HepG2 (cell line): ENCODE measurements at regions not wholly inside any gene's neighbourhood (a gene's known extent, or its start where the extent isn't known, plus 50 kb on each side); places are given as distances from the start of the nearest gene placed in this dataset.
A peak's percentile ranks its signal among the peaks of the same experiment; 100 is the strongest.

Experiments
- ATF6 ChIP-seq: sonication (generic); formaldehyde crosslinking; conservative IDR thresholded peaks from 2 replicates; pipeline ENCODE4 v1.4.0; 2020; ENCODE audit warnings: missing genetic modification reagents
- DDIT3 ChIP-seq: sonication (generic); formaldehyde crosslinking; IDR thresholded peaks from 2 replicates; pipeline ENCODE4 v1.4.0; 2020; ENCODE audit warnings: mild to moderate bottlenecking, missing genetic modification reagents
- ELK4 ChIP-seq: sonication (generic); formaldehyde crosslinking; IDR thresholded peaks from 2 replicates; pipeline ENCODE4 v1.9.0; 2021; ENCODE audit warnings: missing genetic modification reagents, borderline replicate concordance
- ETV6 ChIP-seq: sonication (generic); formaldehyde crosslinking; conservative IDR thresholded peaks from 2 replicates; pipeline ENCODE4 v1.4.0; 2020; ENCODE audit warnings: missing genetic modification reagents
- IKZF1 ChIP-seq: fragments of 450-650 bp; IDR thresholded peaks from 2 replicates; pipeline ENCODE4 v1.7.1; 2016
- KLF6 ChIP-seq: IDR thresholded peaks from 2 replicates; pipeline ENCODE4 v1.8.0; 2016; ENCODE audit warnings: missing biosample characterization, missing genetic modification reagents
- MAFK ChIP-seq, 2 experiments: IDR thresholded peaks in 1 of 2; conservative IDR thresholded peaks in 1 of 2; 2 replicates each; pipeline ENCODE4 v1.6.1; 2011; ENCODE audit warnings: improper control_type of control experiment in 2 of 2, low read length in 2 of 2
- MEIS2 ChIP-seq: sonication (generic); formaldehyde crosslinking; IDR thresholded peaks from 2 replicates; pipeline ENCODE4 v1.9.0; 2021; ENCODE audit warnings: mild to moderate bottlenecking, missing genetic modification reagents
- MNT ChIP-seq: fragments of 450-650 bp; IDR thresholded peaks from 2 replicates; pipeline ENCODE4 v1.6.1; 2016
- NPAS2 ChIP-seq: sonication (generic); formaldehyde crosslinking; IDR thresholded peaks from 2 replicates; pipeline ENCODE4 v1.8.0; 2022; ENCODE audit warnings: mild to moderate bottlenecking, missing genetic modification reagents, borderline replicate concordance
- NRL ChIP-seq: sonication (generic); formaldehyde crosslinking; IDR thresholded peaks from 2 replicates; pipeline ENCODE4 v1.5.0; 2020; ENCODE audit warnings: missing genetic modification reagents, mild to moderate bottlenecking, moderate library complexity, borderline replicate concordance
- PHB2 ChIP-seq: fragments of 450-650 bp; IDR thresholded peaks from 2 replicates; pipeline ENCODE4 v1.6.1; 2018; ENCODE audit not compliant: partially characterized antibody
- PITX1 ChIP-seq: sonication (generic); formaldehyde crosslinking; IDR thresholded peaks from 2 replicates; pipeline ENCODE4 v1.5.1; 2020; ENCODE audit warnings: mild to moderate bottlenecking, missing genetic modification reagents
- RAD51 ChIP-seq: fragments of 450-650 bp; IDR thresholded peaks from 2 replicates; pipeline ENCODE4 v1.6.1; 2016; ENCODE audit warnings: borderline replicate concordance
- RARA ChIP-seq: IDR thresholded peaks from 2 replicates; pipeline ENCODE4 v1.6.1; 2016; ENCODE audit warnings: missing genetic modification reagents, missing compliant biosample characterization
- RFX5 ChIP-seq: IDR thresholded peaks from 2 replicates; pipeline ENCODE4 v1.6.1; 2011; ENCODE audit warnings: low read depth, low read length, improper control_type of control experiment
- SALL2 ChIP-seq: sonication (generic); formaldehyde crosslinking; IDR thresholded peaks from 2 replicates; pipeline ENCODE4 v1.8.1; 2023; ENCODE audit warnings: mild to moderate bottlenecking, missing genetic modification reagents, inconsistent platforms
- SMAD9 ChIP-seq: sonication (generic); formaldehyde crosslinking; IDR thresholded peaks from 2 replicates; pipeline ENCODE4 v1.5.1; 2020; ENCODE audit warnings: mild to moderate bottlenecking, missing genetic modification reagents
- ZFP82 ChIP-seq: sonication (generic); formaldehyde crosslinking; IDR thresholded peaks from 2 replicates; pipeline ENCODE4 v1.5.1; 2020; ENCODE audit warnings: mild to moderate bottlenecking, missing genetic modification reagents, borderline replicate concordance
- ZNF121 ChIP-seq: sonication (generic); formaldehyde crosslinking; IDR thresholded peaks from 2 replicates; pipeline ENCODE4 v1.5.0; 2020; ENCODE audit warnings: mild to moderate bottlenecking, missing genetic modification reagents
- ZNF432 ChIP-seq: sonication (generic); formaldehyde crosslinking; IDR thresholded peaks from 2 replicates; pipeline ENCODE4 v1.5.0; 2020; ENCODE audit warnings: missing genetic modification reagents, mild to moderate bottlenecking, borderline replicate concordance
- ZNF543 ChIP-seq: sonication (generic); formaldehyde crosslinking; IDR thresholded peaks from 2 replicates; pipeline ENCODE4 v1.4.0; 2020; ENCODE audit warnings: mild to moderate bottlenecking, missing genetic modification reagents
- ZNF569 ChIP-seq: sonication (generic); formaldehyde crosslinking; IDR thresholded peaks from 2 replicates; pipeline ENCODE4 v1.5.0; 2020; ENCODE audit warnings: mild to moderate bottlenecking, missing genetic modification reagents, moderate library complexity, borderline replicate concordance
- ZNF616 ChIP-seq: sonication (generic); formaldehyde crosslinking; IDR thresholded peaks from 2 replicates; pipeline ENCODE4 v1.5.0; 2020; ENCODE audit warnings: low read depth, mild to moderate bottlenecking, missing genetic modification reagents
- ZNF773 ChIP-seq: sonication (generic); formaldehyde crosslinking; IDR thresholded peaks from 2 replicates; pipeline ENCODE4 v1.4.0; 2020; ENCODE audit warnings: missing genetic modification reagents, borderline replicate concordance
- ZXDC ChIP-seq: sonication (generic); formaldehyde crosslinking; IDR thresholded peaks from 2 replicates; pipeline ENCODE4 v1.5.0; 2020; ENCODE audit warnings: mild to moderate bottlenecking, missing genetic modification reagents

- TF ChIP-seq SALL2 (CRISPR knock-in tag) (no peak), ETV6 (no peak), MEIS2 (CRISPR knock-in tag) (no peak), ELK4 (CRISPR knock-in tag) (no peak), KLF6 (CRISPR knock-in tag) (no peak), ZFP82 (CRISPR knock-in tag) (no peak), DDIT3 (CRISPR knock-in tag) (no peak), NRL (CRISPR knock-in tag) (no peak), PITX1 (CRISPR knock-in tag) (no peak), IKZF1 (no peak), ZNF773 (CRISPR knock-in tag) (no peak), SMAD9 (no peak), MNT (no peak), ATF6 (CRISPR knock-in tag) (no peak), ZNF543 (CRISPR knock-in tag) (no peak), RAD51 (no peak), ZXDC (CRISPR knock-in tag) (no peak), NPAS2 (no peak), PHB2 (no peak), ZNF616 (CRISPR knock-in tag) (no peak), RFX5 (no peak), ZNF569 (CRISPR knock-in tag) (no peak), ZNF121 (CRISPR knock-in tag) (peak; percentile 35; the same call in 1 of the 2 replicates), MAFK (conservative IDR thresholded peaks at IDR 0.05 in 1 of 2, IDR thresholded peaks at IDR 0.05 in 1 of 2; ENCODE audit: low read length in 2 of 2) (peak; percentile 29 to 65), ZNF432 (no peak), RARA (CRISPR knock-in tag) (peak; percentile 83)
These were observed 239.7 kb upstream of the SEMA3D start (continued) for GRCh38 chr7:85426487-85426960.
